Suprapubic skin (tissue), 4 donors: ENCODE measurements at regions not wholly inside any gene's neighbourhood (a gene's known extent, or its start where the extent isn't known, plus 50 kb on each side); places are given as distances from the start of the nearest gene placed in this dataset.

ENCODE experiments used
- POLR2A ChIP-seq, 2 donors: fragments of 450-650 bp; IDR thresholded peaks; one replicate each; pipeline ENCODE4 v1.6.1; 2017; ENCODE audit warnings: antibody characterized with exemption in 2 of 2, mild to moderate bottlenecking in 2 of 2, moderate library complexity in 2 of 2
- POLR2AphosphoS5 ChIP-seq, 3 donors: sonication (generic); formaldehyde crosslinking; IDR thresholded peaks; one replicate each; pipeline ENCODE4 v1.6.1; 2017; ENCODE audit warnings: antibody characterized with exemption in 3 of 3

- TF ChIP-seq POLR2A (IDR thresholded peaks at IDR 0.05) (no peak), POLR2AphosphoS5 (IDR thresholded peaks at IDR 0.05) (no peak)
These were observed 90.6 kb downstream of the TTC32 start for GRCh38 chr2:19811186-19811585.
